WTC11 (cell line): ENCODE measurements at regions not wholly inside any gene's neighbourhood (a gene's known extent, or its start where the extent isn't known, plus 50 kb on each side); places are given as distances from the start of the nearest gene placed in this dataset.

Source experiments
- FOXK1 ChIP-seq: sonication (generic); formaldehyde crosslinking; IDR thresholded peaks from 2 replicates; pipeline ENCODE4 v1.8.0; 2022; ENCODE audit warnings: mild to moderate bottlenecking, moderate library complexity, missing genetic modification reagents
- RELA ChIP-seq: sonication (generic); formaldehyde crosslinking; IDR thresholded peaks from 2 replicates; pipeline ENCODE4 v1.8.1; 2022; ENCODE audit warnings: missing genetic modification reagents, mild to moderate bottlenecking, borderline replicate concordance
- ZNF138 ChIP-seq: sonication (generic); formaldehyde crosslinking; conservative IDR thresholded peaks from 2 replicates; pipeline ENCODE4 v1.8.1; 2022; ENCODE audit warnings: mild to moderate bottlenecking, moderate library complexity, missing genetic modification reagents
- TF ChIP-seq, protein P1 (sequence below): fragments of 200-600 bp; IDR thresholded peaks from 2 replicates; pipeline ENCODE4 v1.8.0; 2022; ENCODE audit warnings: antibody characterized with exemption

DNA sequence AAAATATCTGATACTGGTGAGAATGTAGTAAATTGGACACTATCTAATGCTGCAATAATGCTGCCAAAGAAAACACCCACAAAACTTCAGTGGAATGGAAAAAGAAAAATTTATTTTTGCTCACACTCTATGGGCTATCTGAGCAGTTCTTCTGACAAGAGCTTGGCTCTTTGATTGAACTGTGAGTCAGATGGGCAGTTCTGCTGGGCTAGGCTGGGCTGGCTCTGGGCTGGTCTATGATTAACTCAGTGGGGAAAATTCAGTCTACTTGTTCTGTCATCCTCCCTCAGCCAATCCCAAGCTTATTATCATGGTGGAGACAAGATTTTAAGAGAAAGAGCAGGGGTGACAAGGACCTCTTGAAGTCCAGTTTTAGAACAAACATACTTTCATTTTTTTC is 1404.8 kb downstream of the LRRC4C start:
- TF ChIP-seq RELA (CRISPR knock-in tag) (no peak), FOXK1 (CRISPR knock-in tag) (no peak), ZNF138 (CRISPR knock-in tag) (no peak)
- TF ChIP-seq, protein P1, sequence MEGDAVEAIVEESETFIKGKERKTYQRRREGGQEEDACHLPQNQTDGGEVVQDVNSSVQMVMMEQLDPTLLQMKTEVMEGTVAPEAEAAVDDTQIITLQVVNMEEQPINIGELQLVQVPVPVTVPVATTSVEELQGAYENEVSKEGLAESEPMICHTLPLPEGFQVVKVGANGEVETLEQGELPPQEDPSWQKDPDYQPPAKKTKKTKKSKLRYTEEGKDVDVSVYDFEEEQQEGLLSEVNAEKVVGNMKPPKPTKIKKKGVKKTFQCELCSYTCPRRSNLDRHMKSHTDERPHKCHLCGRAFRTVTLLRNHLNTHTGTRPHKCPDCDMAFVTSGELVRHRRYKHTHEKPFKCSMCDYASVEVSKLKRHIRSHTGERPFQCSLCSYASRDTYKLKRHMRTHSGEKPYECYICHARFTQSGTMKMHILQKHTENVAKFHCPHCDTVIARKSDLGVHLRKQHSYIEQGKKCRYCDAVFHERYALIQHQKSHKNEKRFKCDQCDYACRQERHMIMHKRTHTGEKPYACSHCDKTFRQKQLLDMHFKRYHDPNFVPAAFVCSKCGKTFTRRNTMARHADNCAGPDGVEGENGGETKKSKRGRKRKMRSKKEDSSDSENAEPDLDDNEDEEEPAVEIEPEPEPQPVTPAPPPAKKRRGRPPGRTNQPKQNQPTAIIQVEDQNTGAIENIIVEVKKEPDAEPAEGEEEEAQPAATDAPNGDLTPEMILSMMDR = no peak
